ENCODE measurements at regions not wholly inside any gene's neighbourhood (a gene's known extent, or its start where the extent isn't known, plus 50 kb on each side); places are given as distances from the start of the nearest gene placed in this dataset.

- TF ChIP-seq CTCF (IDR thresholded peaks at IDR 0.05; ENCODE audit: poor library complexity, severe bottlenecking) (no peak), REST (IDR thresholded peaks at IDR 0.05; ENCODE audit: borderline replicate concordance) (no peak), EP300 (conservative IDR thresholded peaks at IDR 0.05; ENCODE audit: poor library complexity, severe bottlenecking) (no peak), POLR2AphosphoS5 (IDR thresholded peaks at IDR 0.05) (no peak), EZH2 (IDR thresholded peaks at IDR 0.05; ENCODE audit: borderline replicate concordance, insufficient read depth, low read length, poor library complexity, severe bottlenecking) (no peak), SMC3 (conservative IDR thresholded peaks at IDR 0.05; ENCODE audit: poor library complexity) (no peak), MXI1 (conservative IDR thresholded peaks at IDR 0.05; ENCODE audit: poor library complexity, severe bottlenecking) (no peak), TAF1 (IDR thresholded peaks at IDR 0.05; ENCODE audit: low read depth) (no peak)
These were observed 341.2 kb upstream of the USP9Y start for GRCh38 chrY:12359867-12360266.
